Spleen (tissue), 11 donors: ENCODE measurements at regions not wholly inside any gene's neighbourhood (a gene's known extent, or its start where the extent isn't known, plus 50 kb on each side); places are given as distances from the start of the nearest gene placed in this dataset.

Experiments
- DNase-seq: peaks from one replicate; pipeline ENCODE4 v3.0.0-alpha.2; 2020
- H3K27ac ChIP-seq, 8 donors: fragments of 200-600 bp; sonication (generic) in 7 of 8; 1 replicate in 4 of 8; 2 replicates in 4 of 8; pipeline versions ENCODE4 v1.5.0 to v1.8.0; 2016 to 2021; ENCODE audit warnings: inconsistent platforms in 4 of 8, mild to moderate bottlenecking in 4 of 8, moderate library complexity in 1 of 8
- H3K27me3 ChIP-seq, 7 donors: fragments of 200-600 bp; sonication (generic) in 6 of 7; replicated peaks in 1 of 7; 1 replicate in 4 of 7; 2 replicates in 3 of 7; pipeline versions ENCODE4 v1.5.0 to v1.8.0; 2016 to 2021; ENCODE audit warnings: inconsistent platforms in 3 of 7, mild to moderate bottlenecking in 1 of 7
- H3K36me3 ChIP-seq, 6 donors: fragments of 200-600 bp; sonication (generic) in 5 of 6; 1 replicate in 4 of 6; 2 replicates in 2 of 6; pipeline versions ENCODE4 v1.5.0 to v1.8.0; 2016 to 2021; ENCODE audit warnings: inconsistent platforms in 2 of 6
- H3K4me1 ChIP-seq, 6 donors: fragments of 200-600 bp; sonication (generic) in 5 of 6; 1 replicate in 3 of 6; 2 replicates in 3 of 6; pipeline versions ENCODE4 v1.5.0 to v1.8.0; 2016 to 2021; ENCODE audit warnings: inconsistent platforms in 3 of 6
- H3K4me3 ChIP-seq, 8 donors: fragments of 200-600 bp; sonication (generic) in 7 of 8; 1 replicate in 4 of 8; 2 replicates in 4 of 8; pipeline versions ENCODE4 v1.5.0 to v1.8.0; 2016 to 2021; ENCODE audit warnings: inconsistent platforms in 4 of 8, mild to moderate bottlenecking in 4 of 8, moderate library complexity in 2 of 8
- H3K9me3 ChIP-seq, 8 donors: fragments of 200-600 bp; sonication (generic) in 7 of 8; 1 replicate in 4 of 8; 2 replicates in 4 of 8; pipeline versions ENCODE4 v1.5.0 to v1.8.0; 2016 to 2021; ENCODE audit warnings: inconsistent platforms in 4 of 8
- POLR2A ChIP-seq, 3 donors: fragments of 450-650 bp; IDR thresholded peaks; one replicate each; pipeline ENCODE4 v1.5.1; 2017; ENCODE audit warnings: antibody characterized with exemption in 3 of 3, mild to moderate bottlenecking in 1 of 3
- POLR2AphosphoS5 ChIP-seq, 3 donors: sonication (generic); formaldehyde crosslinking; IDR thresholded peaks; one replicate each; pipeline ENCODE4 v1.5.1; 2017; ENCODE audit warnings: antibody characterized with exemption in 3 of 3
- WGBS, 5 donors: extraction: QIAGEN DNeasy Blood & Tissue Kit in 3 of 5; methylation state at CpG; one replicate each; pipeline versions ENCODE4 v1.1.5 to v1.1.7; 2013 to 2018; 5-methylcytosine and 5-hydroxymethylcytosine counted together
- intact Hi-C: fragments of 100-400 bp; cut with DNase I; formaldehyde crosslinking; loops from one replicate; pipeline ENCODE4 v1.15.0; 2023; ENCODE audit warnings: low total_unique reads
- TF ChIP-seq, protein P1 (sequence below), 11 experiments: fragments of 200-600 bp in 7 of 11; fragments of 450-650 bp in 4 of 11; sonication (generic) in 4 of 11; IDR thresholded peaks in 8 of 11; conservative IDR thresholded peaks in 3 of 11; 1 replicate in 7 of 11; 2 replicates in 4 of 11; pipeline versions ENCODE4 v1.4.0 to v1.8.0; 2016 to 2021; ENCODE audit warnings: antibody characterized with exemption in 11 of 11, inconsistent platforms in 4 of 11, mild to moderate bottlenecking in 1 of 11
- donor health status: healthy with polysubstance abuse.
- donor health status: DM: no; HTN: no; CAD: no; lungs with moderate emphysema.
- donor health status: DM: no; HTN: no; CAD: no.
- donor health status: Bipolar disorder and iron deficiency.
- donor health status: healthy.
- donor health status: DM: no; HTN: no; CAD: no.
- donor health status: DM: yes; HTN: yes; CAD: no.

DNA sequence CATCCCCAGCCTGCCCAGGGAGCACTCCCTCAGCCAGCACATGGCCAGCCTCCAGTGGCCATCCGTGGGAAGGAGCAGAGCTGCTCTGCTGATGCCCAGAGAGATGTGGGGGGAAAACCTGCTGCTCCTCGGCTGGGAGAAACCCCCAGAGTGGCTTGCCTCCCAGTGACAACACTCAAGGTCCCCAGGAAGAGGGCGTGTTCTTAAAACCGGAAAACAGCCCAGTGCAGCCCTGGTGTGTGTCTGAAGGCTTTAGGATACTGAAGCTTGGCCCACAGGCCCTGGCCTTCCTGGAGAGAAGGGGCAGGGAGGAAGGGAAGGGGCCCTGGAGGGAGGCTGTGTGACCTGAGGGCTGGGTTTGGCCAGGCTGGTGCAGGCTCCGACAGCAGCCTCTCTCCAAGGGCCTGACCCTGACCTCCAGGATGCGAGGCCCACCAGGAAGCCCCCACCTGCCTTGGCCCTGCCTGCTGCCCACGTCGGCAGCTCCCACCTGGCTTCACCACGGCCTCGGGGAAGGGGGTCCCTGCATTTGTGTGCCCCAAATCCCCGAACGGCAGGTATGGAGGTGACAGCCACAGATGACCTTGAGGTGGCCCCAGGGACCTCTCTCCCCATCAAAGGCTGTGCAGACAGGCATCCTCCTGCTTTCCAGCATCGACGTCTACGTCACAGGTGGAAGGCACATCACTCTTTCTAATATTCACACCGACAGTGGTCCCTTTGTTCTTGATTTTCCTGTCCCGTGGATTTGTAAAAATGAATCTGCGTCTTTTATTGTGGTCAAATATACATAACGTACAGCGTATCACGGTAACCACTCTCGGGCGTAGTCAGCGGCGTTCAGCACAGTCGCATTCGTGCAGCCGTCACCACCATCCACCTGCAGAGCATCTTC, 190.0 kb upstream of the C14orf180 start:
- Histone ChIP-seq H3K27me3 (peaks cover 0 to 16% (median 0%) of the 10 kb centered on the region in 7 donors), H3K27ac (peak overlapping the region in 6 of 8 donors; percentile 17 to 70 (median 50)), H3K4me1 (peaks cover 17 to 100% (median 81%) of the 10 kb centered on the region in 6 donors), H3K9me3 (no peaks in the 10 kb centered on the region), H3K4me3 (no peak overlapping the region), H3K36me3 (no peaks in the 10 kb centered on the region)
- TF ChIP-seq POLR2AphosphoS5 (IDR thresholded peaks at IDR 0.05) (peak; percentile 22 to 49 (median 40)), POLR2A (IDR thresholded peaks at IDR 0.05) (no peak)
- whole genome bisulfite sequencing, 5 donors, result 63 to 71% (median 66%) methylated on average over 27 to 28 of the region's 28 CpGs
- intact Hi-C loops, result no loop called here
- DNase-seq, result peak; percentile 75

DNA sequence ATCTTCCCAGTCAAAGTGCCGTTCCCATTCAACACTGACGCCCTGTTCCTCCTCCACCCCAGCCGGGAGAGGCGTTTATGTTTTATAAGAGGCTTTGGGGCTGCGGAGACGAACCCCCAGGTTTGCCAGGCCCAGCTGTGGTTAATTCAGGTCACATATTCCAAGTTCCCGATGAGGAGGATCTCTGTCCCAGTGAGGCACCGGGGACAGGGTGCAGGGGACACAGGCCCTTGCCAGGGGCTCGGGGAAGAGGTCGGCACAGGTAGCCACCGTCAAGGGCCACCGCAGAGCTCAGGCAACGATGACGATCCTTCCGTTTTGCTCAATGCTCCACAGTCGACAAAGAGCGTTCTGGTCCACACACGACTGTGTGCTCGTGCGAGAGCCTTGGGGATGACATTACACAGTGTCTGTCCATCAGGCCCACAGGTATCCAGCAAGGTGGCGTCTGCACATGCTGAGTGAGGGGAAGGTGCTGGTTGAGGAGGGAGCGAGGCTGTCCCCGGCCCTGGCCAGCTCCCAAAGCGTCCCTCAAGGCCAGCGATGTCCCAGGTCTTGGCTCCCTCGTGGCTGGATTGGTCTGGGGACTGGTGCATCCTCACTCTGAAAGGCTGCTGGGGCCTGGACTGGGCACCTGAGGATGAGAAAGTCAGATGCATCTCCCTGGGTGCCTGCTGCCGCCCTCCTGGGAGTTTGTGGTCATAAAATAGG, 189.2 kb upstream of the C14orf180 start:
- intact Hi-C loops, result no loop called here
- Histone ChIP-seq H3K4me3 (no peak overlapping the region), H3K4me1 (peaks cover 20 to 100% (median 86%) of the 10 kb centered on the region in 6 donors), H3K27ac (peak overlapping the region in 1 of 8 donors; percentile 33), H3K27me3 (peaks cover 0 to 16% (median 0%) of the 10 kb centered on the region in 7 donors), H3K9me3 (no peaks in the 10 kb centered on the region), H3K36me3 (no peaks in the 10 kb centered on the region)
- DNase-seq, result peak; percentile 69
- 90 to 92% (median 91%) methylated on average over 27 of the region's 27 CpGs for WGBS, 5 donors
- TF ChIP-seq POLR2AphosphoS5 (IDR thresholded peaks at IDR 0.05) (no peak), POLR2A (IDR thresholded peaks at IDR 0.05) (no peak)
- TF ChIP-seq, protein P1, sequence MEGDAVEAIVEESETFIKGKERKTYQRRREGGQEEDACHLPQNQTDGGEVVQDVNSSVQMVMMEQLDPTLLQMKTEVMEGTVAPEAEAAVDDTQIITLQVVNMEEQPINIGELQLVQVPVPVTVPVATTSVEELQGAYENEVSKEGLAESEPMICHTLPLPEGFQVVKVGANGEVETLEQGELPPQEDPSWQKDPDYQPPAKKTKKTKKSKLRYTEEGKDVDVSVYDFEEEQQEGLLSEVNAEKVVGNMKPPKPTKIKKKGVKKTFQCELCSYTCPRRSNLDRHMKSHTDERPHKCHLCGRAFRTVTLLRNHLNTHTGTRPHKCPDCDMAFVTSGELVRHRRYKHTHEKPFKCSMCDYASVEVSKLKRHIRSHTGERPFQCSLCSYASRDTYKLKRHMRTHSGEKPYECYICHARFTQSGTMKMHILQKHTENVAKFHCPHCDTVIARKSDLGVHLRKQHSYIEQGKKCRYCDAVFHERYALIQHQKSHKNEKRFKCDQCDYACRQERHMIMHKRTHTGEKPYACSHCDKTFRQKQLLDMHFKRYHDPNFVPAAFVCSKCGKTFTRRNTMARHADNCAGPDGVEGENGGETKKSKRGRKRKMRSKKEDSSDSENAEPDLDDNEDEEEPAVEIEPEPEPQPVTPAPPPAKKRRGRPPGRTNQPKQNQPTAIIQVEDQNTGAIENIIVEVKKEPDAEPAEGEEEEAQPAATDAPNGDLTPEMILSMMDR (IDR thresholded peaks at IDR 0.05 in 8 of 11, conservative IDR thresholded peaks at IDR 0.05 in 3 of 11), result no peak

DNA sequence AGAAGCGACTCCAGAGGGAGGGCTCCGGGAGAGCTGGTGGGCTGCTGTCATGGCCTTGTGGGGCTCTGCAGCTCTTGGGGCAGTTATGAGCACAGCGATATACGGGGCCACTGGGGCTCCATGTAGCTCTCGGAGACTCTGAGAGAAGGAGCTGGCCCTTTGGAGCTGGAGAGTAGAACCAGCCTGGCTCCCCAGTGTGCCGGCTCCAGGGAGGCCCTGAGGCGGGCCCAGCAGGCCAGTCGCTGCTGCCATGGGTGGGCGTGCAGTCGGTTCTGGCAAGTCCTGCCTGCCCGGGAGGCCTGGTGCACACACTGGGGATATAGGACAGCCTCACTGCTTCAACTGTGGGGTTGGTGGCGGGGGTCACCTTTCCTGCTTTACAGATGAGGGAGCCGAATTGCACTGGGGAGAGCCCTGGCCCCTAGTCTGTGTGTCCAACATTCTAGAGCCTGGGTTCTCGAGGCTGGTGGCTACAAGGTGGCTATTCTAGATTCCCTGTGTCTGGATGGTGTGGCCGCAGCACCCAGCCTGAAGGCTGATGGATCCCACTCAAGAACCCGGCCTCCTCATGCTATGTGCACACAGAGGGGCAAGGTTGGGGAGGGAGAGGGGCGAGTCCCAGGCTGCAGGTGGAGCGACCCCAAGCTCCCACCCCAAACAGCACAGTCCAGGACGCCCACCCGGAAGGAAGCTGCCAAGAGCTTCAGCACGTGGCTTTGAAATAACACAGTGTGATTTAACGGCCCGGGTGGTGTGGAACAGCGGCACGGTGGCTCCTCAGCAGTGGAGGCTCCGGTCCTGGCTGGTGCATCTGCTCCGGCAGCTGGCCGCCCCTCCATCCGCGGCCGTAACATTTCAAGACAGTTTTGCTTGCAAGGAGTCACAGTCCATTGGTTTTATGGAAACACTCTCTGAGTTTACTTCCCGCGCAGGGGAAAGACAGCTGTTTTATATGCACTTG, 188.3 kb upstream of the C14orf180 start:
- Histone ChIP-seq H3K27me3 (peaks cover 0 to 14% (median 0%) of the 10 kb centered on the region in 7 donors), H3K36me3 (no peaks in the 10 kb centered on the region), H3K27ac (peak overlapping the region in 2 of 8 donors; percentile 6 to 33), H3K4me3 (no peak overlapping the region), H3K4me1 (peaks cover 20 to 100% (median 87%) of the 10 kb centered on the region in 6 donors), H3K9me3 (peaks cover 0 to under 1% (median 0%) of the 10 kb centered on the region in 8 donors)
- 67 to 74% (median 73%) methylated on average over 30 to 33 of the region's 33 CpGs for WGBS, 5 donors
- intact Hi-C loops, result no loop called here
- DNase-seq, result peak; percentile 77
- TF ChIP-seq POLR2AphosphoS5 (IDR thresholded peaks at IDR 0.05) (no peak), POLR2A (IDR thresholded peaks at IDR 0.05) (no peak)
- TF ChIP-seq, protein P1 (IDR thresholded peaks at IDR 0.05 in 8 of 11, conservative IDR thresholded peaks at IDR 0.05 in 3 of 11), result no peak

DNA sequence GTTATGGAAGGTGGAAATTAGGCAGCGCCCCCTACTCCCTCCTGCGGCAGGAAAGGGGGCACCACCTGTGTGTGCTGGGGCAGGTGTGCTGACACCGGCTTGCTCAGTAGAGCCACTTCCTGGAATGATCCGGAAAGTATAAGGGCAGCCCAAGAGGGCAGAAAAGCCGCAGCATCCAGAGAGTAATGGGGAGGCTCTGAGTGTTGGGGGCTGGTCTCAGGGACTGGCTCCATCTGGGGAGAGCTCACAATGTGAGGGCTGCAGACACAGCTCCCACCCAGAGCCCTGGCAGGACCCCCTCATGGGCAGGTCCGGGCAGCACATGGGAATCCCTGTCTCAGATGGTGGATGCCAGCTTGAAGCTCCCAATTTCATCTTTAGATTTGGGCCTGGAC, 187.6 kb upstream of the C14orf180 start:
- no peak overlapping the region for H3K4me3 ChIP-seq
- H3K27ac ChIP-seq, result peak overlapping the region in 2 of 8 donors; percentile 6 to 75
- no peaks in the 10 kb centered on the region for H3K36me3 ChIP-seq
- no peak for TF ChIP-seq POLR2AphosphoS5 (IDR thresholded peaks at IDR 0.05)
- TF ChIP-seq, protein P1 (IDR thresholded peaks at IDR 0.05 in 8 of 11, conservative IDR thresholded peaks at IDR 0.05 in 3 of 11), result no peak
- TF ChIP-seq POLR2A (IDR thresholded peaks at IDR 0.05), result no peak
- H3K4me1 ChIP-seq, result peaks cover 20 to 98% (median 82%) of the 10 kb centered on the region in 6 donors
- WGBS, 5 donors, result 32 to 63% (median 39%) methylated on average over 6 of the region's 6 CpGs
- intact Hi-C loops, result no loop called here
- H3K27me3 ChIP-seq, result peaks cover 0 to 14% (median 0%) of the 10 kb centered on the region in 7 donors
- peaks cover 0 to 8% (median 5%) of the 10 kb centered on the region in 8 donors for H3K9me3 ChIP-seq
- DNase-seq, result peak; percentile 64
